ENCODE measurements at regions not wholly inside any gene's neighbourhood (a gene's known extent, or its start where the extent isn't known, plus 50 kb on each side); places are given as distances from the start of the nearest gene placed in this dataset.
A peak's percentile ranks its signal among the peaks of the same experiment; 100 is the strongest.

DNA sequence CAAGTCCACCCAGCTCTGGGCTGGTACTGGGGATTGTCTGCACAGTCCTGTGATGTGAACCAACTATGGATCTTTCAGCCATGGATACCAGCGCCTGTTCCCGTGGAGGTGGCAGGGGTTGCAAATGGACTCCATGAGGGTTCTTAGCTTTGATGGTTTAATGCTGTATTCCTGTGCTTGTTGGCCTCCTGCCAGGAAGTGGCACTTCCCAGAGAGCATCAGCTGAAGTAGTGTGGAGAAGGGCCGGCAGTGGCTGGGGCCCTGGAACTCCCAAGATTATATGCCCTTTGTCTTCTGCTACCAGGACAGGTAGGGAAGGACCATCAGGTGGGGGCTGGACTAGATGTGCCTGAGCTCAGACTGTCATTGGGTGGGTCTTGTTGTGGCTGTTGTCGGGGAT is 1104.8 kb upstream of the COX7C start:
- Histone ChIP-seq H3K36me3 (no peaks in the 10 kb centered on the region), H3K27me3 (no peaks in the 10 kb centered on the region), H3K4me1 (no peaks in the 10 kb centered on the region), H3K9me3 (no peaks in the 10 kb centered on the region), H3K4me3 (no peak overlapping the region), H3K27ac (no peak overlapping the region)
- peak in 4 of 6 donors; percentile 7 to 43 (median 26) for DNase-seq
- WGBS, 2 donors = 82 to 88% methylated on average over 4 of the region's 4 CpGs
- ATAC-seq = no peak
- TF ChIP-seq, protein P1, sequence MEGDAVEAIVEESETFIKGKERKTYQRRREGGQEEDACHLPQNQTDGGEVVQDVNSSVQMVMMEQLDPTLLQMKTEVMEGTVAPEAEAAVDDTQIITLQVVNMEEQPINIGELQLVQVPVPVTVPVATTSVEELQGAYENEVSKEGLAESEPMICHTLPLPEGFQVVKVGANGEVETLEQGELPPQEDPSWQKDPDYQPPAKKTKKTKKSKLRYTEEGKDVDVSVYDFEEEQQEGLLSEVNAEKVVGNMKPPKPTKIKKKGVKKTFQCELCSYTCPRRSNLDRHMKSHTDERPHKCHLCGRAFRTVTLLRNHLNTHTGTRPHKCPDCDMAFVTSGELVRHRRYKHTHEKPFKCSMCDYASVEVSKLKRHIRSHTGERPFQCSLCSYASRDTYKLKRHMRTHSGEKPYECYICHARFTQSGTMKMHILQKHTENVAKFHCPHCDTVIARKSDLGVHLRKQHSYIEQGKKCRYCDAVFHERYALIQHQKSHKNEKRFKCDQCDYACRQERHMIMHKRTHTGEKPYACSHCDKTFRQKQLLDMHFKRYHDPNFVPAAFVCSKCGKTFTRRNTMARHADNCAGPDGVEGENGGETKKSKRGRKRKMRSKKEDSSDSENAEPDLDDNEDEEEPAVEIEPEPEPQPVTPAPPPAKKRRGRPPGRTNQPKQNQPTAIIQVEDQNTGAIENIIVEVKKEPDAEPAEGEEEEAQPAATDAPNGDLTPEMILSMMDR (IDR thresholded peaks at IDR 0.05) = no peak
- intact Hi-C loops (cut with DNase I) = no loop called here
- FAIRE-seq = no peak

GRCh38 chr5:85515588-85515987 is 1102.2 kb upstream of the COX7C start:
- Histone ChIP-seq H3K9me3 (no peaks in the 10 kb centered on the region), H3K36me3 (no peaks in the 10 kb centered on the region), H3K4me1 (no peaks in the 10 kb centered on the region), H3K27ac (no peak overlapping the region), H3K27me3 (no peaks in the 10 kb centered on the region), H3K4me3 (no peak overlapping the region)
- ATAC-seq (no peak), FAIRE-seq (no peak), DNase-seq (no peak)
- intact Hi-C loops (cut with DNase I) = no loop called here
- TF ChIP-seq, protein P1 (IDR thresholded peaks at IDR 0.05) = no peak

DNA sequence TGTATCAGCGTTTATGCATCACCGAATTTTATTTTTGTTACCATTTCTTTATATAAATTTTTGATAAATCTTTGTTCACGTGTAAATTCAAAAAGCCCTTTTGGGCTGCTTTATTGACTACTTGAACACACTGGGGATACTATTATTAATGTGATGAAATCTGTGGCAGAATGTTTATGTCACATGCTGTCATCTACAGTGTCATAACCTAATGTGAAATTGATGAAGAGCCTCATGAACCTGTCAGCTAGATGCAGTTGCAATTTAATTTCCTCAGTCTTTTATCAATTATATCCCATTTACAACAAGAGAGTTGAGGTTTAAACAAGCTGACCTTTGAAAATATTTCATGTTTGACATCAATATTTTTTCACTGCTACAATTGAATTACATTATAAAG is 1100.4 kb upstream of the COX7C start:
- H3K4me3 ChIP-seq = no peak overlapping the region
- H3K4me1 ChIP-seq = no peaks in the 10 kb centered on the region
- WGBS, 2 donors = 65 to 83% methylated on average over 3 of the region's 3 CpGs
- DNase-seq = no peak
- H3K36me3 ChIP-seq = no peaks in the 10 kb centered on the region
- TF ChIP-seq, protein P1 (IDR thresholded peaks at IDR 0.05) = no peak
- H3K9me3 ChIP-seq = no peaks in the 10 kb centered on the region
- ATAC-seq = no peak
- intact Hi-C loops (cut with DNase I) = no loop called here
- FAIRE-seq = no peak
- H3K27ac ChIP-seq = no peak overlapping the region
- no peaks in the 10 kb centered on the region for H3K27me3 ChIP-seq

GRCh38 chr5:85533341-85534047 is 1084.2 kb upstream of the COX7C start:
- H3K4me1 ChIP-seq = no peaks in the 10 kb centered on the region
- no peak overlapping the region for H3K27ac ChIP-seq
- 55 to 66% methylated on average over 4 of the region's 4 CpGs for WGBS, 2 donors
- DNase-seq (no peak), ATAC-seq (peak in 2 of 4 donors; percentile 75 to 77), FAIRE-seq (no peak)
- H3K9me3 ChIP-seq = no peaks in the 10 kb centered on the region
- no peaks in the 10 kb centered on the region for H3K27me3 ChIP-seq
- TF ChIP-seq, protein P1 (IDR thresholded peaks at IDR 0.05) = no peak
- no peaks in the 10 kb centered on the region for H3K36me3 ChIP-seq
- H3K4me3 ChIP-seq = no peak overlapping the region
- intact Hi-C loops (cut with DNase I) = no loop called here

- DNase-seq (no peak), ATAC-seq (no peak), FAIRE-seq (no peak)
- H3K27me3 ChIP-seq = no peaks in the 10 kb centered on the region
- H3K27ac ChIP-seq = no peak overlapping the region
- no peak overlapping the region for H3K4me3 ChIP-seq
- no peaks in the 10 kb centered on the region for H3K9me3 ChIP-seq
- TF ChIP-seq, protein P1 (IDR thresholded peaks at IDR 0.05) = no peak
- no peaks in the 10 kb centered on the region for H3K4me1 ChIP-seq
- H3K36me3 ChIP-seq = no peaks in the 10 kb centered on the region
- intact Hi-C loops (cut with DNase I) = no loop called here
Measured at GRCh38 chr5:85538362-85538761, 1079.4 kb upstream of the COX7C start.

Data from pancreas (tissue), 10 donors.